ENCODE measurements at regions not wholly inside any gene's neighbourhood (a gene's known extent, or its start where the extent isn't known, plus 50 kb on each side); places are given as distances from the start of the nearest gene placed in this dataset.

DNA sequence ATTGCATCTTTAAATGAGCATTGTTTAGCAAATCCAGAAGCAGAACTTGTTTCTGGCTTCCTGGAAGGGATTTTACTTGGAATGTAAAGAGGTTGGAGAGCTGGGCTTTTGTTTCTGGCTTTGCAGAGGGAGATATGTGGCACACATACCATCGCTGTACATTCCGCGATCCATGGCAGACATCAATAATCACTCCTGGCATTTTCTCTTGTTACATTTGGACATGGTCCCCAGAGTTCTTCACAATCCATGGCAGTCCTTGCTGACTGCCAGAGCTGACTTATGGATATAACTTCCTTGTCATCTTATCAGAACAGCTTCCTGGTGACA is 445.6 kb upstream of the SPRED2 start:
- no peak overlapping the region for H3K14ac ChIP-seq (replicated peaks; ENCODE audit: low read depth, low read length)
- H3K79me1 ChIP-seq (ENCODE audit: low read depth in 1 of 2, low read length in 2 of 2) = no peaks in the 10 kb centered on the region
- no peaks in the 10 kb centered on the region for H4K20me1 ChIP-seq (ENCODE audit: insufficient read depth, low read length)
- in situ Hi-C loops (cut with MboI; ENCODE audit: low sequenced_read_pairs) = no loop called here
- CTCF ChIA-PET = no interaction called here
- H3K4ac ChIP-seq (ENCODE audit: low read depth, low read length) = no peak overlapping the region; the same call in 1 of the 2 replicates
- no peaks in the 10 kb centered on the region; the same call in 1 of the 2 replicates for H3K27me3 ChIP-seq (ENCODE audit: control insufficient read depth, insufficient read depth, low read length)
- H3K18ac ChIP-seq (ENCODE audit: low read depth, low read length) = no peak overlapping the region
- no peak overlapping the region for H2BK15ac ChIP-seq (ENCODE audit: low read depth, low read length)
- no peak overlapping the region for H3K56ac ChIP-seq (ENCODE audit: extremely low read depth, insufficient read depth, low read length)
- H3K27ac ChIP-seq (ENCODE audit: insufficient read depth, low read length) = no peak overlapping the region
- peak overlapping the region; percentile 50; the same call in 1 of the 2 replicates for H4K91ac ChIP-seq (ENCODE audit: insufficient read depth, low read depth, low read length)
- H3K9ac ChIP-seq (ENCODE audit: low read depth, low read length) = no peak overlapping the region
- intact Hi-C loops (cut with micrococcal nuclease) = no loop called here
- no peaks in the 10 kb centered on the region; the same call in 1 of the 2 replicates for H3K9me1 ChIP-seq (ENCODE audit: insufficient read depth, low read length)
- H3K4me1 ChIP-seq (ENCODE audit: control insufficient read depth, insufficient read depth, low read length) = peaks cover 2% of the 10 kb centered on the region
- no TSS peak for BruUV-seq (replicated peaks)
- dilution Hi-C loops (cut with HindIII; ENCODE audit: low sequenced_read_pairs, unreplicated experiment) = no loop called here
- H3K9me3 ChIP-seq (ENCODE audit: control insufficient read depth, insufficient read depth, low read length) = no peaks in the 10 kb centered on the region
- H2BK120ac ChIP-seq (ENCODE audit: low read depth, low read length) = peak overlapping the region; percentile 63
- DNase-seq (peak; percentile 1), ATAC-seq (ENCODE audit: low read depth) (no peak)
- H3K23ac ChIP-seq (ENCODE audit: low read depth, low read length) = 0 out of 2 replicates have a peak overlapping the region, but pooled peaks have one; percentile 31
- no peak overlapping the region for H3K4me3 ChIP-seq (ENCODE audit: insufficient read depth, low read depth, low read length)
- no peak overlapping the region for H2AFZ ChIP-seq (replicated peaks; ENCODE audit: low read length, poor library complexity)
- no CpG with 5 or more reads among the region's 3 CpGs for WGBS, 2 experiments (ENCODE audit: extremely low coverage in 2 of 2, insufficient read length in 1 of 2)
- no peak overlapping the region for H2BK5ac ChIP-seq (ENCODE audit: low read depth, low read length, poor library complexity, severe bottlenecking)
- POLR2A ChIA-PET (ENCODE audit: unreplicated experiment) = no interaction called here
- no peak overlapping the region; a peak in 1 of 4 replicates for H4K8ac ChIP-seq (ENCODE audit: low read depth in 2 of 2, low read length in 2 of 2)
- H3K36me3 ChIP-seq (ENCODE audit: control insufficient read depth, insufficient read depth, low read length) = no peaks in the 10 kb centered on the region
- TF ChIP-seq MXI1 (IDR thresholded peaks at IDR 0.05; ENCODE audit: borderline replicate concordance, low read depth, low read length) = no peak
- TF ChIP-seq POLR2A (IDR thresholded peaks at IDR 0.05; ENCODE audit: low read depth, low read length) = no peak
- no peak for TF ChIP-seq MAZ (IDR thresholded peaks at IDR 0.05; ENCODE audit: borderline replicate concordance, low read depth, low read length)
- no peak for TF ChIP-seq NFE2L2 (IDR thresholded peaks at IDR 0.05; ENCODE audit: low read depth, low read length)
- TF ChIP-seq, protein P1, sequence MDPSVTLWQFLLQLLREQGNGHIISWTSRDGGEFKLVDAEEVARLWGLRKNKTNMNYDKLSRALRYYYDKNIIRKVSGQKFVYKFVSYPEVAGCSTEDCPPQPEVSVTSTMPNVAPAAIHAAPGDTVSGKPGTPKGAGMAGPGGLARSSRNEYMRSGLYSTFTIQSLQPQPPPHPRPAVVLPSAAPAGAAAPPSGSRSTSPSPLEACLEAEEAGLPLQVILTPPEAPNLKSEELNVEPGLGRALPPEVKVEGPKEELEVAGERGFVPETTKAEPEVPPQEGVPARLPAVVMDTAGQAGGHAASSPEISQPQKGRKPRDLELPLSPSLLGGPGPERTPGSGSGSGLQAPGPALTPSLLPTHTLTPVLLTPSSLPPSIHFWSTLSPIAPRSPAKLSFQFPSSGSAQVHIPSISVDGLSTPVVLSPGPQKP (IDR thresholded peaks at IDR 0.05; ENCODE audit: borderline replicate concordance, low read depth, low read length) = no peak
- no peak for TF ChIP-seq BHLHE40 (IDR thresholded peaks at IDR 0.05; ENCODE audit: low read depth, low read length)
- no peak for TF ChIP-seq CHD1 (IDR thresholded peaks at IDR 0.05; ENCODE audit: low read depth, low read length)
- no peak for TF ChIP-seq RCOR1 (IDR thresholded peaks at IDR 0.05; ENCODE audit: insufficient replicate concordance, low read length)
- TF ChIP-seq, protein P2, sequence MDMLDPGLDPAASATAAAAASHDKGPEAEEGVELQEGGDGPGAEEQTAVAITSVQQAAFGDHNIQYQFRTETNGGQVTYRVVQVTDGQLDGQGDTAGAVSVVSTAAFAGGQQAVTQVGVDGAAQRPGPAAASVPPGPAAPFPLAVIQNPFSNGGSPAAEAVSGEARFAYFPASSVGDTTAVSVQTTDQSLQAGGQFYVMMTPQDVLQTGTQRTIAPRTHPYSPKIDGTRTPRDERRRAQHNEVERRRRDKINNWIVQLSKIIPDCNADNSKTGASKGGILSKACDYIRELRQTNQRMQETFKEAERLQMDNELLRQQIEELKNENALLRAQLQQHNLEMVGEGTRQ (IDR thresholded peaks at IDR 0.05; ENCODE audit: low read depth, low read length) = no peak
- H2BK20ac ChIP-seq (ENCODE audit: low read depth, low read length) = peak overlapping the region; percentile 50; the same call in 1 of the 2 replicates
- no peak overlapping the region for H2AK5ac ChIP-seq (ENCODE audit: low read depth, low read length)
- H2AK9ac ChIP-seq (replicated peaks; ENCODE audit: low read depth, low read length, poor library complexity) = no peak overlapping the region
- H3K4me2 ChIP-seq (ENCODE audit: low read depth, low read length) = no peak overlapping the region
- no peak overlapping the region for H4K5ac ChIP-seq (ENCODE audit: low read depth, low read length)

Measured in IMR-90 (cell line).